GM12878 (cell line): ENCODE measurements at regions not wholly inside any gene's neighbourhood (a gene's known extent, or its start where the extent isn't known, plus 50 kb on each side); places are given as distances from the start of the nearest gene placed in this dataset.

ENCODE experiments used
- ATAC-seq: fragments of 200-7000 bp; cut with Tn5 transposase; 3 replicates; pipeline ENCODE4 v1.9.1; 2020; ENCODE audit warnings: mild to moderate bottlenecking, moderate library complexity
- BruUV-seq: library from RNA; stranded (reverse); fragments of 400-500 nt; replicated peaks from 2 replicates; lab custom pipeline; 2021; lab: Mats Ljungman, UMichigan
- CTCF ChIA-PET: fragments of 300-600 bp; sonication (Branson Sonifier 250); formaldehyde crosslinking; extraction: SDS; loops from one replicate; lab custom pipeline; 2021; ENCODE audit warnings: inconsistent platforms; lab: Yijun Ruan, JAX
- POLR2A ChIA-PET: fragments of 350-600 bp; formaldehyde crosslinking; extraction: SDS; loops from one replicate; lab custom pipeline; 2021; ENCODE audit warnings: inconsistent platforms; lab: Charles Lee
- RAD21 ChIA-PET: fragments of 300-600 bp; sonication (Branson Sonifier 250); formaldehyde crosslinking; loops from one replicate; lab custom pipeline; 2023; ENCODE audit warnings: antibody characterized with exemption; ENCODE audit not compliant: unreplicated experiment; lab: Charles Lee
- SMC1A ChIA-PET: fragments of 300-600 bp; sonication (Branson Sonifier 250); formaldehyde crosslinking; loops from one replicate; lab custom pipeline; 2023; ENCODE audit not compliant: unreplicated experiment, uncharacterized antibody; lab: Charles Lee
- DNase-seq: peaks from one replicate; pipeline ENCODE4 v3.0.0-alpha.2; 2011; ENCODE audit warnings: low read depth, low spot score
- FAIRE-seq: peaks from 3 replicates; lab custom pipeline; 2011; peaks lifted over from hg19 to GRCh38; lab: Jason Lieb, UNC
- H2AFZ ChIP-seq: 2 replicates; pipeline ENCODE4 v1.6.0; 2011; ENCODE audit warnings: low read depth, low read length, control low read depth; ENCODE audit not compliant: control insufficient read depth
- H3K27ac ChIP-seq: 2 replicates; pipeline ENCODE4 v1.5.1; 2011; ENCODE audit warnings: control low read depth; ENCODE audit not compliant: control insufficient read depth, insufficient read depth
- H3K27me3 ChIP-seq, 2 experiments: replicated peaks in 1 of 2; 2 replicates each; pipeline versions ENCODE4 v1.6.0 to v1.6.1; 2011; ENCODE audit warnings: low read length in 1 of 2; ENCODE audit not compliant: control insufficient read depth in 2 of 2, insufficient read depth in 2 of 2
- H3K36me3 ChIP-seq, 2 experiments: 2 replicates each; pipeline ENCODE4 v1.5.1; 2011; ENCODE audit warnings: low read length in 1 of 2; ENCODE audit not compliant: control insufficient read depth in 2 of 2, insufficient read depth in 2 of 2
- H3K4me1 ChIP-seq: 2 replicates; pipeline ENCODE4 v1.6.1; 2011; ENCODE audit warnings: mild to moderate bottlenecking, low read length, moderate library complexity, mixed read lengths; ENCODE audit not compliant: control insufficient read depth, insufficient read depth
- H3K4me2 ChIP-seq: 2 replicates; pipeline ENCODE4 v1.6.0; 2011; ENCODE audit warnings: control low read depth; ENCODE audit not compliant: control insufficient read depth, insufficient read depth
- H3K4me3 ChIP-seq: fragments of 200-600 bp; sonication (generic); 2 replicates; pipeline ENCODE4 v1.5.1; 2016
- H3K79me2 ChIP-seq: 2 replicates; pipeline ENCODE4 v1.6.0; 2011; ENCODE audit warnings: low read length; ENCODE audit not compliant: control insufficient read depth, insufficient read depth
- H3K9ac ChIP-seq: 2 replicates; pipeline ENCODE4 v1.8.0; 2011; ENCODE audit warnings: low read length, control low read depth, mixed read lengths; ENCODE audit not compliant: control insufficient read depth, insufficient read depth
- H3K9me3 ChIP-seq: replicated peaks from 3 replicates; pipeline ENCODE4 v1.5.1; 2011; ENCODE audit warnings: mild to moderate bottlenecking, low read length; ENCODE audit not compliant: control insufficient read depth, insufficient read depth
- H4K20me1 ChIP-seq: 2 replicates; pipeline ENCODE4 v1.6.0; 2011; ENCODE audit not compliant: control insufficient read depth, insufficient read depth
- CREM ChIP-seq: IDR thresholded peaks from 2 replicates; pipeline ENCODE4 v1.6.1; 2014; ENCODE audit warnings: antibody characterized with exemption, low read depth
- E2F8 ChIP-seq: fragments of 450-650 bp; IDR thresholded peaks from 2 replicates; pipeline ENCODE4 v1.6.1; 2018; ENCODE audit warnings: mild to moderate bottlenecking, low read depth, moderate library complexity; ENCODE audit not compliant: partially characterized antibody
- EP300 ChIP-seq, 2 experiments: fragments of 150-350 bp in 1 of 2; IDR thresholded peaks; 2 replicates each; pipeline ENCODE4 v1.6.1; 2011 to 2012; ENCODE audit warnings: low read depth in 2 of 2, low read length in 2 of 2, borderline replicate concordance in 1 of 2, improper control_type of control experiment in 1 of 2, inconsistent platforms in 1 of 2; ENCODE audit not compliant: control insufficient read depth in 1 of 2
- LARP7 ChIP-seq: fragments of 450-650 bp; IDR thresholded peaks from 2 replicates; pipeline ENCODE4 v1.6.1; 2017; ENCODE audit warnings: mild to moderate bottlenecking
- POLR2AphosphoS2 ChIP-seq: IDR thresholded peaks from 2 replicates; pipeline ENCODE4 v1.6.1; 2011; ENCODE audit warnings: low read depth, mild to moderate bottlenecking, low read length, improper control_type of control experiment, moderate library complexity
- RCOR1 ChIP-seq: conservative IDR thresholded peaks from 2 replicates; pipeline ENCODE4 v1.6.1; 2012; ENCODE audit warnings: low read depth, low read length, improper control_type of control experiment
- SIX5 ChIP-seq: IDR thresholded peaks from 2 replicates; pipeline ENCODE4 v1.6.1; 2011; ENCODE audit warnings: mild to moderate bottlenecking, low read depth, low read length, moderate library complexity; ENCODE audit not compliant: severe bottlenecking
- SUZ12 ChIP-seq: fragments of 200-600 bp; sonication (generic); IDR thresholded peaks from one replicate; pipeline ENCODE4 v1.6.1; 2018; ENCODE audit warnings: antibody characterized with exemption, mild to moderate bottlenecking; ENCODE audit not compliant: unreplicated experiment
- TARDBP ChIP-seq: IDR thresholded peaks from 2 replicates; pipeline ENCODE4 v1.6.1; 2016; ENCODE audit warnings: borderline replicate concordance
- TBL1XR1 ChIP-seq: IDR thresholded peaks from 2 replicates; pipeline ENCODE4 v1.6.1; 2012; ENCODE audit warnings: low read depth, low read length, improper control_type of control experiment
- ZNF274 ChIP-seq: IDR thresholded peaks from one replicate; pipeline ENCODE4 v1.8.0; 2011; ENCODE audit not compliant: insufficient read length, insufficient read depth
- WGBS: methylation state at CpG from one replicate; pipeline ENCODE4 v1.1.6; 2016; ENCODE audit warnings: low lambda C conversion rate; ENCODE audit not compliant: insufficient replicate concordance, insufficient coverage; ENCODE audit errors: missing lambda C conversion rate; 5-methylcytosine and 5-hydroxymethylcytosine counted together
- in situ Hi-C: fragments of 300-500 bp; cut with MboI; formaldehyde crosslinking; loops from 9 replicates; pipeline ENCODE4 v1.14.3; 2018; ENCODE audit warnings: mixed read lengths
- intact Hi-C: fragments of 100-400 bp; cut with micrococcal nuclease; formaldehyde crosslinking; loops from one replicate; pipeline ENCODE4 v1.14.2; 2022; ENCODE audit not compliant: unreplicated experiment

GRCh38 chr5:124236361-124237205, 509.9 kb downstream of the ZNF608 start:
- Histone ChIP-seq H2AFZ (no peak overlapping the region), H3K9me3 (no peaks in the 10 kb centered on the region), H3K79me2 (no peaks in the 10 kb centered on the region), H3K4me2 (no peak overlapping the region), H3K36me3 (no peaks in the 10 kb centered on the region), H3K9ac (no peak overlapping the region), H3K27me3 (no peaks in the 10 kb centered on the region), H4K20me1 (no peaks in the 10 kb centered on the region), H3K27ac (no peak overlapping the region), H3K4me3 (no peak overlapping the region), H3K4me1 (no peaks in the 10 kb centered on the region)
- no peak for TF ChIP-seq CREM
- TF ChIP-seq RCOR1: no peak
- TF ChIP-seq E2F8: no peak
- TF ChIP-seq TARDBP: no peak
- TF ChIP-seq SIX5: no peak
- no peak for TF ChIP-seq EP300 (IDR thresholded peaks at IDR 0.05; ENCODE audit: borderline replicate concordance in 1 of 2, control insufficient read depth in 1 of 2, low read depth in 2 of 2, low read length in 2 of 2)
- no peak for TF ChIP-seq SUZ12
- no peak for TF ChIP-seq TBL1XR1
- no peak for TF ChIP-seq POLR2AphosphoS2
- TF ChIP-seq ZNF274: no peak
- TF ChIP-seq LARP7: no peak
- no TSS peak for BruUV-seq
- DNase-seq (no peak), FAIRE-seq (no peak), ATAC-seq (no peak)
- WGBS: 42% methylated on average over 3 of the region's 3 CpGs
- intact Hi-C loops (no loop called here), in situ Hi-C loops (no loop called here)
- ChIA-PET SMC1A (interaction anchor here (0.6 kb wide), 1 partner anchor 1673 kb away, joined by 3 read pairs; no protein-coding TSS in a partner anchor), CTCF (no interaction called here), RAD21 (no interaction called here), POLR2A (no interaction called here)
